A673 (cell line): ENCODE measurements at regions not wholly inside any gene's neighbourhood (a gene's known extent, or its start where the extent isn't known, plus 50 kb on each side); places are given as distances from the start of the nearest gene placed in this dataset.

Source experiments
- BruUV-seq: library from RNA; stranded (reverse); fragments of 400-500 nt; replicated peaks from 2 replicates; lab custom pipeline; 2021; lab: Mats Ljungman, UMichigan
- CTCF ChIA-PET: fragments of 300-600 bp; sonication (Branson Sonifier 250); formaldehyde crosslinking; loops from one replicate; lab custom pipeline; 2022; ENCODE audit warnings: antibody characterized with exemption; lab: Charles Lee
- POLR2A ChIA-PET: fragments of 300-600 bp; sonication (Branson Sonifier 250); formaldehyde crosslinking; loops from one replicate; lab custom pipeline; 2022; ENCODE audit warnings: antibody characterized with exemption; ENCODE audit not compliant: low non-redundant PET; lab: Charles Lee
- DNase-seq: peaks from one replicate; pipeline ENCODE4 v3.0.0-alpha.2; 2015; ENCODE audit warnings: low spot score
- H3K27ac ChIP-seq: fragments of 200-600 bp; sonication (generic); 2 replicates; pipeline ENCODE4 v1.5.1; 2016; ENCODE audit warnings: mixed run types, low read depth, mild to moderate bottlenecking, mixed read lengths, antibody characterized with exemption, low read length; ENCODE audit not compliant: poor library complexity, severe bottlenecking
- H3K27me3 ChIP-seq: fragments of 200-600 bp; sonication (generic); replicated peaks from 2 replicates; pipeline ENCODE4 v1.6.1; 2017; ENCODE audit warnings: mixed run types, low read depth, mild to moderate bottlenecking, mixed read lengths, antibody characterized with exemption, low read length; ENCODE audit not compliant: insufficient read depth, poor library complexity
- H3K36me3 ChIP-seq: fragments of 200-600 bp; sonication (generic); 2 replicates; pipeline ENCODE4 v1.6.1; 2016; ENCODE audit warnings: mixed run types, mild to moderate bottlenecking, mixed read lengths, antibody characterized with exemption, low read length; ENCODE audit not compliant: insufficient read depth, poor library complexity, severe bottlenecking
- H3K4me1 ChIP-seq: fragments of 200-600 bp; sonication (generic); 2 replicates; pipeline ENCODE4 v1.6.1; 2017; ENCODE audit warnings: mixed run types, mild to moderate bottlenecking, mixed read lengths, antibody characterized with exemption, low read length; ENCODE audit not compliant: insufficient read depth, poor library complexity, severe bottlenecking
- H3K4me3 ChIP-seq: fragments of 200-600 bp; sonication (generic); 2 replicates; pipeline ENCODE4 v1.5.1; 2016; ENCODE audit warnings: low read depth, mixed run types, mild to moderate bottlenecking, mixed read lengths, low read length; ENCODE audit not compliant: poor library complexity, severe bottlenecking
- H3K9me3 ChIP-seq: fragments of 200-600 bp; sonication (generic); 2 replicates; pipeline ENCODE4 v1.6.1; 2016; ENCODE audit warnings: mixed run types, low read depth, mild to moderate bottlenecking, mixed read lengths, antibody characterized with exemption, low read length; ENCODE audit not compliant: poor library complexity, severe bottlenecking
- CTCF ChIP-seq: fragments of 300-800, 200-600 bp; sonication (generic); conservative IDR thresholded peaks from 2 replicates; pipeline ENCODE4 v1.5.1; 2017; ENCODE audit warnings: low read depth, mild to moderate bottlenecking, antibody characterized with exemption, low read length, moderate library complexity, mixed read lengths
- EZH2 ChIP-seq: fragments of 200-600 bp; sonication (generic); IDR thresholded peaks from 2 replicates; pipeline ENCODE4 v1.6.1; 2017; ENCODE audit warnings: borderline replicate concordance, low read depth, mild to moderate bottlenecking, mixed read lengths, antibody characterized with exemption, low read length; ENCODE audit not compliant: poor library complexity, severe bottlenecking
- intact Hi-C: fragments of 100-400 bp; cut with micrococcal nuclease; formaldehyde crosslinking; loops from one replicate; pipeline ENCODE4 v1.10.0; 2022; ENCODE audit not compliant: unreplicated experiment

- Histone ChIP-seq H3K4me1 (peaks cover 26% of the 10 kb centered on the region), H3K27ac (no peak overlapping the region), H3K4me3 (no peak overlapping the region), H3K9me3 (no peaks in the 10 kb centered on the region), H3K36me3 (no peaks in the 10 kb centered on the region), H3K27me3 (no peaks in the 10 kb centered on the region)
- TF ChIP-seq CTCF: no peak
- TF ChIP-seq EZH2: no peak
- POLR2A ChIA-PET: no interaction called here
- CTCF ChIA-PET: no interaction called here
- no TSS peak for BruUV-seq
- DNase-seq: no peak
- intact Hi-C loops: no loop called here
Measured at GRCh38 chr3:33926998-33927605, 128.7 kb downstream of the PDCD6IP start.

GRCh38 chr3:33929813-33930212 is 131.4 kb downstream of the PDCD6IP start:
- ChIA-PET POLR2A (no interaction called here), CTCF (no interaction called here)
- no peaks in the 10 kb centered on the region for H3K9me3 ChIP-seq
- intact Hi-C loops: no loop called here
- no peak overlapping the region for H3K4me3 ChIP-seq
- peaks cover 37% of the 10 kb centered on the region for H3K4me1 ChIP-seq
- TF ChIP-seq CTCF: no peak
- no peak for TF ChIP-seq EZH2
- H3K36me3 ChIP-seq: no peaks in the 10 kb centered on the region
- DNase-seq: no peak
- no TSS peak for BruUV-seq
- peak overlapping the region; percentile 14 for H3K27ac ChIP-seq
- no peaks in the 10 kb centered on the region for H3K27me3 ChIP-seq

- H3K4me3 ChIP-seq: no peak overlapping the region
- no peaks in the 10 kb centered on the region for H3K27me3 ChIP-seq
- intact Hi-C loops: no loop called here
- H3K27ac ChIP-seq: peak overlapping the region; percentile 74
- CTCF ChIA-PET: no interaction called here
- no TSS peak for BruUV-seq
- no peak for TF ChIP-seq CTCF
- TF ChIP-seq EZH2: no peak
- DNase-seq: no peak
- no peaks in the 10 kb centered on the region for H3K9me3 ChIP-seq
- no peaks in the 10 kb centered on the region for H3K36me3 ChIP-seq
- POLR2A ChIA-PET: no interaction called here
- H3K4me1 ChIP-seq: peaks cover 37% of the 10 kb centered on the region
Measured at GRCh38 chr3:33931512-33931911, 133.1 kb downstream of the PDCD6IP start.
